Endothelial cell (in vitro differentiated cells): ENCODE measurements at regions not wholly inside any gene's neighbourhood (a gene's known extent, or its start where the extent isn't known, plus 50 kb on each side); places are given as distances from the start of the nearest gene placed in this dataset.

ENCODE experiments used
- DNase-seq: peaks from one replicate; pipeline ENCODE4 v3.0.0; 2021; ENCODE audit warnings: low spot score
- H3K27ac Mint-ChIP-seq: one replicate; pipeline ENCODE4 v1.8.0; 2021; ENCODE audit warnings: mixed read lengths, inconsistent platforms; ENCODE audit not compliant: unreplicated experiment
- H3K27me3 Mint-ChIP-seq: one replicate; pipeline ENCODE4 v1.8.0; 2021; ENCODE audit warnings: mild to moderate bottlenecking, moderate library complexity, mixed read lengths, inconsistent platforms; ENCODE audit not compliant: unreplicated experiment
- H3K36me3 Mint-ChIP-seq: one replicate; pipeline ENCODE4 v1.8.0; 2021; ENCODE audit warnings: mild to moderate bottlenecking, low read depth, mixed read lengths, inconsistent platforms; ENCODE audit not compliant: unreplicated experiment
- H3K4me1 Mint-ChIP-seq: one replicate; pipeline ENCODE4 v1.8.0; 2021; ENCODE audit warnings: mild to moderate bottlenecking, mixed read lengths, inconsistent platforms; ENCODE audit not compliant: unreplicated experiment
- H3K4me3 Mint-ChIP-seq: one replicate; pipeline ENCODE4 v1.8.0; 2021; ENCODE audit warnings: mild to moderate bottlenecking, mixed read lengths, inconsistent platforms; ENCODE audit not compliant: unreplicated experiment
- H3K9me3 Mint-ChIP-seq: one replicate; pipeline ENCODE4 v1.8.0; 2021; ENCODE audit warnings: mixed read lengths, inconsistent platforms; ENCODE audit not compliant: unreplicated experiment
- TF ChIP-seq, protein P1 (sequence below): fragments of 200-600 bp; sonication (generic); IDR thresholded peaks from one replicate; pipeline ENCODE4 v1.5.0; 2021; ENCODE audit warnings: antibody characterized with exemption; ENCODE audit not compliant: unreplicated experiment

DNA sequence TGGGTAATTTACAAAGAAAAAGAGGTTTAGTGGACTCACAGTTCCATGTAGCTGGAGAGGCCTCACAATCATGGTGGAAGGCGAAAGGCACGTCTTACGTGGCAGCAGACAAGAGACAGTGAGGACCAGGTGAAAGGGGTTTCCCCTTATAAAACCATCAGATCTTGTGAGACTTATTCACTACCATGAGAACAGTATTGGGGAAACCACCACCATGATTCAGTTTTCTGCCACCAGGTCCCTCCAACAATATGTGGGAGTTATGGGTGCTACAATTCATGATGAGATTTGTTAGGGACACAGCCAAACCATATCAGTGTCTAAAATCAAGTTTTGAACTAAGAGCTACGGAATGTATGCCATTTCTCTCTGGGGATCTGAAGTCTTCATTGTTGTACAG is 354.8 kb upstream of the C2CD4B start:
- no peak overlapping the region for H3K4me3 Mint-ChIP-seq
- no peaks in the 10 kb centered on the region for H3K9me3 Mint-ChIP-seq
- peaks cover 13% of the 10 kb centered on the region for H3K4me1 Mint-ChIP-seq
- TF ChIP-seq, protein P1, sequence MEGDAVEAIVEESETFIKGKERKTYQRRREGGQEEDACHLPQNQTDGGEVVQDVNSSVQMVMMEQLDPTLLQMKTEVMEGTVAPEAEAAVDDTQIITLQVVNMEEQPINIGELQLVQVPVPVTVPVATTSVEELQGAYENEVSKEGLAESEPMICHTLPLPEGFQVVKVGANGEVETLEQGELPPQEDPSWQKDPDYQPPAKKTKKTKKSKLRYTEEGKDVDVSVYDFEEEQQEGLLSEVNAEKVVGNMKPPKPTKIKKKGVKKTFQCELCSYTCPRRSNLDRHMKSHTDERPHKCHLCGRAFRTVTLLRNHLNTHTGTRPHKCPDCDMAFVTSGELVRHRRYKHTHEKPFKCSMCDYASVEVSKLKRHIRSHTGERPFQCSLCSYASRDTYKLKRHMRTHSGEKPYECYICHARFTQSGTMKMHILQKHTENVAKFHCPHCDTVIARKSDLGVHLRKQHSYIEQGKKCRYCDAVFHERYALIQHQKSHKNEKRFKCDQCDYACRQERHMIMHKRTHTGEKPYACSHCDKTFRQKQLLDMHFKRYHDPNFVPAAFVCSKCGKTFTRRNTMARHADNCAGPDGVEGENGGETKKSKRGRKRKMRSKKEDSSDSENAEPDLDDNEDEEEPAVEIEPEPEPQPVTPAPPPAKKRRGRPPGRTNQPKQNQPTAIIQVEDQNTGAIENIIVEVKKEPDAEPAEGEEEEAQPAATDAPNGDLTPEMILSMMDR = no peak
- no peaks in the 10 kb centered on the region for H3K27me3 Mint-ChIP-seq
- H3K36me3 Mint-ChIP-seq = no peaks in the 10 kb centered on the region
- no peak for DNase-seq
- no peak overlapping the region for H3K27ac Mint-ChIP-seq

DNA sequence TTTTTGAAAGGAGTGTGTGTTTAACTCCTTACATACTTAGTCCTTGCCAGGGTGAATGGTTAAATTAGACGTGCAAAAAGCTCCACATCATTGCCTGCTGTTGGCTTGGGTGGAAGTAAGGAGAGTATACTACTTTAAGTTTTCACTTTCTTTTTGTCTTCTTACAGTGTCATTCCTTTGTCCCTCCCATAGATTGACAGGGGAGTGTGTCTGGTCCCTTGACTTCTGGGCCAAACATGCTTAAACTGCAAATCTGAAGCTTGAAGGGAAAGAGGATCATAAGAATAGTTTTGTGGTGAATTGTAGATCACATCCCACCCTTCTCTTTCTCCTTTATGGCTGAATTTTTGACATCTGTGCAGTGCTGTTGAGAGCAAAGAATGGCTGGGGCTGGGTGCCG is 355.8 kb upstream of the C2CD4B start:
- Mint-ChIP-seq H3K4me1 (peaks cover 13% of the 10 kb centered on the region), H3K27ac (no peak overlapping the region), H3K27me3 (no peaks in the 10 kb centered on the region), H3K9me3 (no peaks in the 10 kb centered on the region), H3K36me3 (no peaks in the 10 kb centered on the region), H3K4me3 (no peak overlapping the region)
- no peak for DNase-seq
- TF ChIP-seq, protein P1 = no peak

DNA sequence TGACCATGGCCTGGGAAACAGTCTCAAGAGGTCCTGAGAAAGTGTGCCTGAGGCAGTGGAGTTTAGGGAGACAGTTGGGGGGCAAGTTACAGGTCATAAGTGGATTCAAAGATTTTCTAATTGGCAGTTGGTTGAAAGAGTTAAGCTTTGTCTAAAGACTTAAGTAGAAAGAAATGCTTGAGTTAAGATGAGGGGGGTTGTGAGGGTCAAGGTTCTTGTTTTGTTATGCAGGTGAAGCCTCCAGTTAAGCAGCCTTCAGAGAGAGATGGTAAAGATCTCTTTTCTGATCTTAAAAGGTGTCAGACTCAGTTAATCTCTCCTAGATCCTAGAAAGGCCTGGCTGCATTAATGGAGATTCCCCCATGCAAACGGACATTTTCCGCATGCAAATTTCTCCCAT is 356.3 kb upstream of the C2CD4B start:
- H3K4me1 Mint-ChIP-seq = peaks cover 13% of the 10 kb centered on the region
- no peak for DNase-seq
- TF ChIP-seq, protein P1 = no peak
- H3K27ac Mint-ChIP-seq = no peak overlapping the region
- H3K36me3 Mint-ChIP-seq = no peaks in the 10 kb centered on the region
- no peaks in the 10 kb centered on the region for H3K9me3 Mint-ChIP-seq
- no peaks in the 10 kb centered on the region for H3K27me3 Mint-ChIP-seq
- H3K4me3 Mint-ChIP-seq = no peak overlapping the region

DNA sequence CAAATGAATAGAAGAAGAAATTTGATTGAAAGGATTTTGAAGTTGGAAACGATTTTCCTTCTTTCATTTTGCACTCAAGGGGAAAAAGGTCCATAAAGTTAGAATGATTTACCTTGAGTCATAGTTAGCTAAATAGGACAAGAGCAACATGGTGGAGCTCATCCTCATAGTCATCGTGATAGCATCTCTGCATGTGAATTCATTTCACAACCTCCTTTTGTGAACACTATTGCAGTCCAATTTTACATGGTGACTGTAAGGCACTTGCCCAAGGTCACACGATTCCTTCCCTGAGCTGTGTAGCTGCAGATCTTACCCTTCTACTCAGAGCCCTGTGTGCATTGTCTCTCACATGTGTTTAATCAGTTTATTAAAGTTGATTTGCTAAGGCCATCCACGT is 359.8 kb upstream of the C2CD4B start:
- H3K9me3 Mint-ChIP-seq = no peaks in the 10 kb centered on the region

DNA sequence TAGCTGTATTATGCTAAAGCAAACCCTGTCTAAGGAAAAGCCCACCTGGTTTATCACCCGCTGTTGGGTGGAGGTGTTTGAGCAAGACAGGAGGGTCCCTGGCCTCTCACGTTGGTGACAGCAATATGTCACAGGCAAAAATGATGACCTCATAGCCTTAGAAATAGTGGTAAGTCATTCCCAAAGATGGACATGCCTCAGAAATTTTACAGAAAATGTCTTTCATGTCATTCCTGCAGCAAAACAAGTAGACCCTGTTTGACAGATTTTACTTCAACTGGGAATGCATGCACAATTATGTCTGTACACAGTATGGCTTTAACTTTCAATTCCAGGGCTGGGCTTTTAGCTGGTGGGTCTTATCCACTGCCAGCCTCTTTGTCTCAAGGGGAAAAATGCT is 362.3 kb upstream of the C2CD4B start:
- no peaks in the 10 kb centered on the region for H3K36me3 Mint-ChIP-seq
- H3K4me3 Mint-ChIP-seq = no peak overlapping the region
- H3K27me3 Mint-ChIP-seq = no peaks in the 10 kb centered on the region
- no peaks in the 10 kb centered on the region for H3K9me3 Mint-ChIP-seq
- DNase-seq = no peak
- H3K27ac Mint-ChIP-seq = no peak overlapping the region
- H3K4me1 Mint-ChIP-seq = peaks cover 7% of the 10 kb centered on the region
- TF ChIP-seq, protein P1 = no peak

More for the DNA sequence above, 359.8 kb upstream of the C2CD4B start:
- peaks cover 13% of the 10 kb centered on the region for H3K4me1 Mint-ChIP-seq
- no peaks in the 10 kb centered on the region for H3K36me3 Mint-ChIP-seq
- H3K27me3 Mint-ChIP-seq = no peaks in the 10 kb centered on the region
- no peak overlapping the region for H3K27ac Mint-ChIP-seq
- DNase-seq = no peak
- no peak overlapping the region for H3K4me3 Mint-ChIP-seq
- TF ChIP-seq, protein P1 = no peak
